Endodermal cell (in vitro differentiated cells): ENCODE measurements at regions not wholly inside any gene's neighbourhood (a gene's known extent, or its start where the extent isn't known, plus 50 kb on each side); places are given as distances from the start of the nearest gene placed in this dataset.

Source experiments
- DNase-seq: peaks from one replicate; pipeline ENCODE4 v3.0.0-alpha.2; 2017
- H3K27ac ChIP-seq: 2 replicates; pipeline ENCODE4 v1.5.1; 2013; ENCODE audit warnings: mild to moderate bottlenecking, low read depth, low read length, moderate library complexity
- H3K27me3 ChIP-seq: 2 replicates; pipeline ENCODE4 v1.6.1; 2013; ENCODE audit warnings: mild to moderate bottlenecking, low read length, moderate library complexity; ENCODE audit not compliant: insufficient read depth, control insufficient read depth, poor library complexity, severe bottlenecking
- H3K36me3 ChIP-seq: 2 replicates; pipeline ENCODE4 v1.7.0; 2013; ENCODE audit warnings: mild to moderate bottlenecking, low read length, moderate library complexity; ENCODE audit not compliant: control insufficient read depth, insufficient read depth
- H3K4me1 ChIP-seq: one replicate; pipeline ENCODE4 v1.7.0; 2013; ENCODE audit warnings: low read length; ENCODE audit not compliant: control insufficient read depth, insufficient read depth
- H3K4me3 ChIP-seq: 2 replicates; pipeline ENCODE4 v1.5.1; 2013; ENCODE audit warnings: mild to moderate bottlenecking, low read length, moderate library complexity
- H3K9ac ChIP-seq: 2 replicates; pipeline ENCODE4 v1.6.1; 2013; ENCODE audit warnings: mild to moderate bottlenecking, low read length, moderate library complexity; ENCODE audit not compliant: poor library complexity, severe bottlenecking; ENCODE audit errors: extremely low read depth
- H3K9me3 ChIP-seq: 2 replicates; pipeline ENCODE4 v1.6.1; 2013; ENCODE audit warnings: mild to moderate bottlenecking, low read length, moderate library complexity; ENCODE audit not compliant: control insufficient read depth
- H3K27ac Mint-ChIP-seq: 2 replicates; pipeline ENCODE4 v1.8.0; 2020; ENCODE audit warnings: mixed read lengths
- H3K27me3 Mint-ChIP-seq: 2 replicates; pipeline ENCODE4 v1.8.0; 2021; ENCODE audit warnings: mild to moderate bottlenecking, mixed read lengths; ENCODE audit not compliant: insufficient read depth
- H3K36me3 Mint-ChIP-seq: 2 replicates; pipeline ENCODE4 v1.8.0; 2020; ENCODE audit warnings: low read depth, mixed read lengths
- H3K4me1 Mint-ChIP-seq: 2 replicates; pipeline ENCODE4 v1.8.0; 2020; ENCODE audit warnings: mixed read lengths
- H3K4me3 Mint-ChIP-seq: 2 replicates; pipeline ENCODE4 v1.8.0; 2020; ENCODE audit warnings: mild to moderate bottlenecking, moderate library complexity, mixed read lengths
- H3K9me3 Mint-ChIP-seq: 2 replicates; pipeline ENCODE4 v1.8.0; 2020; ENCODE audit warnings: mild to moderate bottlenecking, mixed read lengths
- WGBS, 2 experiments: methylation state at CpG; one replicate each; pipeline versions ENCODE4 v1.1.5 to v1.1.7; 2013; ENCODE audit warnings: missing lambda C conversion rate in 2 of 2, mixed read lengths in 1 of 2; ENCODE audit not compliant: insufficient coverage in 1 of 2, insufficient read length in 1 of 2; 5-methylcytosine and 5-hydroxymethylcytosine counted together
- TF ChIP-seq, protein P1 (sequence below): fragments of 200-600 bp; sonication (generic); conservative IDR thresholded peaks from 2 replicates; pipeline ENCODE4 v1.5.0; 2021; ENCODE audit warnings: antibody characterized with exemption, mild to moderate bottlenecking

DNA sequence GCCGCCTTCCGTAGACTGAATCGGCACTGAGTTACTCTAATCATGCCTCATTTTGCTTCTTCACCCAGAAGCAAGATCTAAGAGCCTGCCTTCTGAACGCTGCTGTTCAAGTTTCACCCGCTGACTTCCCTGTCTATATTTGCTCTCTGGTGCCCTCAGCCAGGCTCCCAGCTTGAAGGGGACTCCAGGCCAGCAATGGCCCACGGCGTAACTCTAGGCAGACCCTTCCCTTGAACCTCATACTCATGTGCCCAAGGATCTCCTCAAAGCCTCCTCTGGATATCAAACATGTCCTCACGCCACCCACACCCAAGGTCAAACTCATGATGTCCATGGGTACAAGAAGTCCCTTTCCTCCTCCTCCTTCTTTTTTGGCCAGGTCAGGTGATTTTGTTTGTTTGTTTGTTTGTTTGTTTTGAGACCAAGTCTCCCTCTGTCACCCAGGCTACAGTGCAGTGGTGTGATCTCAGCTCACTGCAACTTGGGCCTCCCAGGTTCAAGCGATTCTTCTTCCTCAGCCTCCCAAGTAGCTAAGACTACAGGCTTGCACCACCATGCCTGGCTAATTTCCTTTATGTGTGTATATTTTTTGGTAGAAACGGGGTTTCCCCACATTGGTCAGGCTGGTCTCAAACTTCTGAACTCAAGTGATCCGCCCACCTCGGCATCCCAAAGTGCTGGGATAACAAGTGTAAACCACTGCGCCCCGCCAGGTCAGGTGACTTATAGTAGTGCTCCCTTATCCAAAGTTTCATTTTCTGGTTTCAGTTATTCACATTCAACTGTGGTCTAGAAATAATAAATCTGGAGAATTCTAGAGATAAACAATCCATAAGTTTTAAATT, 239.0 kb downstream of the SYK start:
- Histone ChIP-seq H3K9me3 (no peaks in the 10 kb centered on the region), H3K4me1 (peaks cover 8% of the 10 kb centered on the region), H3K36me3 (no peaks in the 10 kb centered on the region), H3K4me3 (no peak overlapping the region), H3K9ac (no peak overlapping the region), H3K27me3 (no peaks in the 10 kb centered on the region), H3K27ac (no peak overlapping the region)
- DNase-seq = no peak
- Mint-ChIP-seq H3K9me3 (no peaks in the 10 kb centered on the region), H3K36me3 (no peaks in the 10 kb centered on the region), H3K4me1 (peaks cover 9% of the 10 kb centered on the region), H3K27ac (no peak overlapping the region), H3K4me3 (no peak overlapping the region), H3K27me3 (peaks cover 5% of the 10 kb centered on the region)
- TF ChIP-seq, protein P1, sequence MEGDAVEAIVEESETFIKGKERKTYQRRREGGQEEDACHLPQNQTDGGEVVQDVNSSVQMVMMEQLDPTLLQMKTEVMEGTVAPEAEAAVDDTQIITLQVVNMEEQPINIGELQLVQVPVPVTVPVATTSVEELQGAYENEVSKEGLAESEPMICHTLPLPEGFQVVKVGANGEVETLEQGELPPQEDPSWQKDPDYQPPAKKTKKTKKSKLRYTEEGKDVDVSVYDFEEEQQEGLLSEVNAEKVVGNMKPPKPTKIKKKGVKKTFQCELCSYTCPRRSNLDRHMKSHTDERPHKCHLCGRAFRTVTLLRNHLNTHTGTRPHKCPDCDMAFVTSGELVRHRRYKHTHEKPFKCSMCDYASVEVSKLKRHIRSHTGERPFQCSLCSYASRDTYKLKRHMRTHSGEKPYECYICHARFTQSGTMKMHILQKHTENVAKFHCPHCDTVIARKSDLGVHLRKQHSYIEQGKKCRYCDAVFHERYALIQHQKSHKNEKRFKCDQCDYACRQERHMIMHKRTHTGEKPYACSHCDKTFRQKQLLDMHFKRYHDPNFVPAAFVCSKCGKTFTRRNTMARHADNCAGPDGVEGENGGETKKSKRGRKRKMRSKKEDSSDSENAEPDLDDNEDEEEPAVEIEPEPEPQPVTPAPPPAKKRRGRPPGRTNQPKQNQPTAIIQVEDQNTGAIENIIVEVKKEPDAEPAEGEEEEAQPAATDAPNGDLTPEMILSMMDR = no peak
- 94 to 96% methylated on average over 8 to 14 of the region's 14 CpGs for WGBS, 2 experiments

- no peaks in the 10 kb centered on the region for H3K9me3 Mint-ChIP-seq
These were observed 240.4 kb downstream of the SYK start for GRCh38 chr9:91042024-91042423.

GRCh38 chr9:91042541-91042940, 240.9 kb downstream of the SYK start:
- Mint-ChIP-seq H3K27ac (no peak overlapping the region), H3K36me3 (no peaks in the 10 kb centered on the region), H3K27me3 (peaks cover 5% of the 10 kb centered on the region), H3K4me3 (no peak overlapping the region), H3K4me1 (peaks cover 4% of the 10 kb centered on the region), H3K9me3 (no peaks in the 10 kb centered on the region)
- no peaks in the 10 kb centered on the region for H3K36me3 ChIP-seq
- H3K4me3 ChIP-seq = no peak overlapping the region
- DNase-seq = no peak
- no peak overlapping the region for H3K27ac ChIP-seq
- H3K9ac ChIP-seq = no peak overlapping the region
- H3K9me3 ChIP-seq = no peaks in the 10 kb centered on the region
- peaks cover 8% of the 10 kb centered on the region for H3K4me1 ChIP-seq
- TF ChIP-seq, protein P1 = no peak
- no peaks in the 10 kb centered on the region for H3K27me3 ChIP-seq
- 87% methylated on average over 4 of the region's 5 CpGs; no CpG with 5 or more reads in 1 of the 2 experiments for WGBS, 2 experiments

More at GRCh38 chr9:91042024-91042423, 240.4 kb downstream of the SYK start:
- TF ChIP-seq, protein P1 = no peak
- H3K9ac ChIP-seq = no peak overlapping the region
- peaks cover 5% of the 10 kb centered on the region for H3K27me3 Mint-ChIP-seq
- WGBS, 2 experiments = 79 to 92% methylated on average over 3 to 4 of the region's 4 CpGs
- peaks cover 8% of the 10 kb centered on the region for H3K4me1 ChIP-seq
- no peaks in the 10 kb centered on the region for H3K36me3 ChIP-seq
- H3K9me3 ChIP-seq = no peaks in the 10 kb centered on the region
- no peaks in the 10 kb centered on the region for H3K36me3 Mint-ChIP-seq
- H3K4me3 ChIP-seq = no peak overlapping the region
- peaks cover 9% of the 10 kb centered on the region for H3K4me1 Mint-ChIP-seq
- no peak overlapping the region for H3K4me3 Mint-ChIP-seq
- no peaks in the 10 kb centered on the region for H3K27me3 ChIP-seq
- no peak overlapping the region for H3K27ac Mint-ChIP-seq
- DNase-seq = no peak
- no peak overlapping the region for H3K27ac ChIP-seq
